ENCODE measurements at regions not wholly inside any gene's neighbourhood (a gene's known extent, or its start where the extent isn't known, plus 50 kb on each side); places are given as distances from the start of the nearest gene placed in this dataset.

- Histone ChIP-seq H3K27me3 (ENCODE audit: control insufficient read depth in 2 of 2, insufficient read depth in 2 of 2, low read length in 2 of 2) (peaks cover 0 to 3% of the 10 kb centered on the region in 2 experiments), H3K4me2 (ENCODE audit: insufficient read depth, low read length) (no peak overlapping the region), H3K9ac (replicated peaks; ENCODE audit: extremely low read depth, insufficient read depth, low read length) (no peak overlapping the region), H3K9me1 (replicated peaks; ENCODE audit: control insufficient read depth, extremely low read depth, insufficient read depth, low read length) (no peaks in the 10 kb centered on the region), H3K9me3 (replicated peaks; ENCODE audit: control insufficient read depth, insufficient read depth, low read length) (no peaks in the 10 kb centered on the region), H3K4me1 (ENCODE audit: control insufficient read depth, extremely low read depth, insufficient read depth, low read length) (no peaks in the 10 kb centered on the region), H3K79me2 (ENCODE audit: control insufficient read depth, insufficient read depth, low read length) (no peaks in the 10 kb centered on the region), H4K20me1 (replicated peaks; ENCODE audit: control insufficient read depth, extremely low read depth, insufficient read depth, low read length) (no peaks in the 10 kb centered on the region), H3K4me3 (replicated peaks in 1 of 3; ENCODE audit: insufficient read depth in 1 of 3, low read depth in 1 of 3, low read length in 3 of 3) (no peak overlapping the region), H3K36me3 (ENCODE audit: control insufficient read depth in 2 of 2, extremely low read depth in 1 of 2, insufficient read depth in 2 of 2, low read length in 2 of 2) (no peaks in the 10 kb centered on the region), H2AFZ (ENCODE audit: low read depth, low read length) (no peak overlapping the region), H3K27ac (ENCODE audit: insufficient read depth, low read depth, low read length) (no peak overlapping the region)
- ChIA-PET CTCF (no interaction called here), POLR2A (no interaction called here)
- DNase-seq (ENCODE audit: low read depth, low spot score) = no peak
- no TSS peak for BruUV-seq (replicated peaks)
- TF ChIP-seq POLR2AphosphoS5 (IDR thresholded peaks at IDR 0.05; ENCODE audit: insufficient read depth, low read depth, low read length) = no peak
- TF ChIP-seq EZH2 (IDR thresholded peaks at IDR 0.05; ENCODE audit: borderline replicate concordance, low read depth, low read length, severe bottlenecking) = no peak
- no peak for TF ChIP-seq GATA2 (IDR thresholded peaks at IDR 0.05; ENCODE audit: insufficient read depth, insufficient read length, low read depth, low read length)
- no peak for TF ChIP-seq CTCF (IDR thresholded peaks at IDR 0.05; ENCODE audit: extremely low read depth in 1 of 2, insufficient read depth in 1 of 2, low read depth in 1 of 2, low read length in 2 of 2)
- TF ChIP-seq FOS (IDR thresholded peaks at IDR 0.05; ENCODE audit: borderline replicate concordance, insufficient read depth, low read length) = no peak
- TF ChIP-seq POLR2A (IDR thresholded peaks at IDR 0.05; ENCODE audit: low read depth, low read length) = no peak
- TF ChIP-seq MAX (IDR thresholded peaks at IDR 0.05; ENCODE audit: insufficient read depth, insufficient read length) = no peak
- TF ChIP-seq JUN (IDR thresholded peaks at IDR 0.05; ENCODE audit: borderline replicate concordance, insufficient read depth, insufficient read length, low read depth) = no peak
- TF ChIP-seq MYC (IDR thresholded peaks at IDR 0.05; ENCODE audit: low read depth, low read length) = no peak
- intact Hi-C loops (cut with micrococcal nuclease) (no loop called here), dilution Hi-C loops (cut with MboI; ENCODE audit: extremely low pct_ligation_motif_present, low sequenced_read_pairs) (no loop called here)
- no peak for FAIRE-seq
Observed at GRCh38 chr2:138960191-138960590, 180.0 kb upstream of the NXPH2 start.
